NCI-H187 treated with DMSO at 0.1 percent for 48 hours (cell line): ENCODE measurements at regions not wholly inside any gene's neighbourhood (a gene's known extent, or its start where the extent isn't known, plus 50 kb on each side); places are given as distances from the start of the nearest gene placed in this dataset.

Experiments used
- DNase-seq: peaks from one replicate; lab custom pipeline; 2025; lab: John Stamatoyannopoulos, UW

- no peak for DNase-seq
Measured at GRCh38 chr5:81855591-81855990, 104.7 kb upstream of the SSBP2 start.

GRCh38 chr5:81854915-81855314 lies 104.0 kb upstream of the SSBP2 start:
- no peak for DNase-seq

- no peak for DNase-seq
Measured at GRCh38 chr5:81854485-81854884, 103.6 kb upstream of the SSBP2 start.

GRCh38 chr5:81853030-81853357 lies 102.1 kb upstream of the SSBP2 start:
- no peak for DNase-seq

DNA sequence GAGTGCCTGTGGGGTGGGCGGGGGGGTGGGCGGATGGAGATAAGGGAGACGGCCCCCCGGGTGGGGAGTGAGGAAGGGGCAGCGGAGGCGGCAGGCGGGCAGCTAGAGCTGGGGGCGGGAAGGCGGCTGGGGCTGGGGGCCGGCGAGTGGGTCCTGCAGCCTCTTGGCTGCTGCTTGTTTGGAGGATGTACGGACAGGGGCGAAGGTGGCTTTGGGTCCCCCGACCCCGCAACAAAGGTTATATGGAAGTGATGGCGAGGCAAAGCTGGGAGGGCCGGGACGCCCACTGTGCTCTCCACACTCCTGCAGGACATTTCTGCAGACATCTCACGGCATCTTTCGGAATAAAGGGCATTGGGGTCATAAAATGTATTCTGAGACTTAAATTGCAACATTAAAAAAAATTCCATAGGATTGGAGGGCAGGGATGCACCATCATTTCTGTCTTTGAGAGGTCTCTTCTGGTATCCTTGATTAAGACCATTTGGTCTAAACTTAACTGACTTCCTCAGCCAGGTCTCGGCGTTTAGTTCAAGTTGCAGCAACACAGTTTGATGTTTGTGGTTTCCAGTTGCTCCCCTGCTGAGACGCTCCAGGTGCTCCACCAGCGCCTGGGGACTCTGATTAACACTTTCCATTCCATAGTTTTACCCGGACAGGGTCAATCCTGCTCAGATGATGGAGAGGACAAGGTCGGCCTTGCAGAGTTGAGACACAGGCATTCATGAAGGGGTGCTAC lies 101.6 kb upstream of the SSBP2 start:
- peak; percentile 49 for DNase-seq

GRCh38 chr5:81851481-81852178 lies 100.7 kb upstream of the SSBP2 start:
- DNase-seq = peak; percentile 75

- DNase-seq = no peak
Measured at GRCh38 chr5:81850501-81851357, 99.8 kb upstream of the SSBP2 start.

DNA sequence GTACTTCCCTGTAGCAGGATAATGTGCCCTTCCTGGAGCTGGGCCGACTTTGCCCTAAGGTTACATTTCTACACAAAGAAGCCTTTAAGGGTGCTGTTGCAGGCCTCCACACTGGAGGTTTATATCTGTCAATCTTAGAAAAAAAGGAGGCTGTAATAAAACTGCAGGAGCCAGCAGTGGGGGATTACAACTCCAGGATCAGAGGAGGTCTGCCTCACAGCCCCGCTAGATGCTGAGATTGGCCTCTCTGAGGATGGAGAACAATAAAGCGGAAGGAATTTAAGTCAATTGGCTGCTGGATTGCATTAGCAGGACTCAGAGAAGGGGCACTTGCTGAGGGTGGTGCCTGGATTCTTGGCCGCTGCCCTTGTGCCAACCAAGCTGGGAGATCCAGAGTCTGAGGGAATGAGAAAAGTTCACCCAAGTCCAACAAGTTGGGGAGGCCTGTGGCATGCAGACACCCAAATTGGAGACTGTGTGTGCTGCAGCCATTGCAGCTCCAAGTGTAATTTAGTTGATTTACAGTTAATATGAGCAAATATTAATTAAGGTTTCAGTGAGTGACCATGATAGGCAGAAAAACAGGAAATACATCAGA lies 99.0 kb upstream of the SSBP2 start:
- DNase-seq = no peak

DNA sequence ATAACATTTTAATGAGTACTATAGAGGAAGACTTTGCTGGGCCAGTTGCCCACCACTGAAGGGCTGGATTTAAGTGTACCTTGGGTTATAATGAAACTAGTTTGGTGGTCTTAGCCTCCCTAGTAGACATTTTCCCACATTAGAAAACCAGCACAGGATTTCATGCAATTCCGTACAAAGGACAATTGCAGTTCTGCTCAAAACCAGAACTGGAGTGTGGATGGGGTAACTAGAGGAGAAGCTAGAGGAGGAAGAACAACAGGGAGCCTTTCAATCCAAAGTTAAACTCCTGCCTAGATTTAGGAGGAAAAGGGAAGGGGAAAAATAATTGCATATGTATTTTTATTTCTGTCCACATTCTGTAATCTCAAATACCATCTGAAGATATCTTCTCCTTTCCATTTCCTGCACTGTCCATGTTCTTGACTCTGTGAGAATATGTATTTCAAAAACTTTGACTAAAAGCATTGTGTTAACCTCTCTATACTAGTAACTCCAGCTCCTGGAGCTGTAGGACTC lies 97.5 kb upstream of the SSBP2 start:
- DNase-seq = no peak

DNA sequence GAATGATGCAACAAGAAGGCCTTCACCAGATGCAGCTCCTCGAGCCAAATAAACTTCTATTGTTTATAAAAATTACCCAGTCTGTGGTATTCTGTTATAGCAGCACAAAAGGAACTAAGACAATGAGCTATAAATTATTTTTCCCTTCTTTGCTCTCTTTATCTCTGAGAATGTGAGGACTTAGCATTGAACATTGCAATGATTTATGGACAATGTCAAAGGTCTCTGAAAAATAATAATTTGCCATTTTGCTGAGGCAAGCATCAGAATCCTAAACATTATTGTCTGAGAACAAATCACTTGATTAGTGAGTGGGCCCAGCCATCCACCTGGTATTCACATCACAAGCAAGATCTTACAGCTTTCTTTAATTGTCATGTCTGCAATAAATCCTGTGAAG lies 95.4 kb upstream of the SSBP2 start:
- DNase-seq = no peak

DNA sequence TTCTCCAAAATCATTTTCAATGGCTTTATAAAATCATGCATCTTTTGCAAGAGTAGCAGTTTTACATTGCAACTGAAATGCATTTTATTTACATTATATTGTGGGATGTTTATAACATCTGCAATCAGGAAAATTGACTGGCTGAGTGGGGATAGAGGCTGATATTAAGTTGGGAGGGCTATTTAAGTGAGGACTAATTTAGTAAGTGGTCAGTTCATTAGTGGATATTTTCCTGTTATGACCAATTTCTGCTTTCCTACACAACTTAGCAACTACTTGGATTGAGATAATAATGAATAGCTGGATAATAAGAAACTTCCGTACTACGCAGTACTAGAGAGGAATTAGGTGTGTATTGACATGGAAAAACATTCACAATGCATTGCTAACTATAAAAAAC lies 92.9 kb upstream of the SSBP2 start:
- DNase-seq = no peak

GRCh38 chr5:81842795-81843398 lies 92.0 kb upstream of the SSBP2 start:
- DNase-seq = no peak

- no peak for DNase-seq
Measured at GRCh38 chr5:81839034-81839433, 88.1 kb upstream of the SSBP2 start.

- no peak for DNase-seq
Measured at GRCh38 chr5:81838307-81838906, 87.5 kb upstream of the SSBP2 start.

DNA sequence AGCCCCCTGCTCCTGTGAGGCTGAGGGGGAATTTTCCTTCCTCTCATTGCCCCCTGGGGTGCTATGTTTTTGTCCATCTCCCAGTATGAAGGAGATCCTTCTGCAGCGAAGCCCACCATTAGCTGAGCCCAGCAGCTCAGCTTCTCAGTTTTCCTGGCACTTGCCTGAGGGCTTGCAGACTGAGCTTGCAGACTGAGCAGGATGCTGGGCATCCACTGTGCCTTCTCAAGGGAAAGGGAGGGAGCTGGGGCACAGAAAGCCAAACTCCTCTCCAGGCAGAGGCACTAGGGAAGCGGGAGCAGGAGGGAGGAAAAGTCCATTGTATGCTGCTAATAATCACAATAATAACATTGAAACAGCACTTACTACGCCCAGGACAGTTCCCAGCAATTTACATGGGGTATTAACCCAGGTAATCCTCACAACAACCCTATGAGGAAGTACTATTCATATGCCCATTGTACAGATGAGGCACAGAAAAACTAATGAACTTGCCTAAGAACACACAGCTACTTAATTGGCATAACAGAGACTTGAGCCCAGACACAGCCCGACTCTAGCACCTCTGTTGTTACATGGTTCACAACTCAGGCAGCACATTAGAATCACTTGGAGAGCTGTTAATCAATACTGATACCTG lies 86.9 kb upstream of the SSBP2 start:
- DNase-seq = no peak

GRCh38 chr5:81835814-81836367 lies 85.0 kb upstream of the SSBP2 start:
- DNase-seq = no peak

- no peak for DNase-seq
Measured at GRCh38 chr5:81834021-81834660, 83.2 kb upstream of the SSBP2 start.

DNA sequence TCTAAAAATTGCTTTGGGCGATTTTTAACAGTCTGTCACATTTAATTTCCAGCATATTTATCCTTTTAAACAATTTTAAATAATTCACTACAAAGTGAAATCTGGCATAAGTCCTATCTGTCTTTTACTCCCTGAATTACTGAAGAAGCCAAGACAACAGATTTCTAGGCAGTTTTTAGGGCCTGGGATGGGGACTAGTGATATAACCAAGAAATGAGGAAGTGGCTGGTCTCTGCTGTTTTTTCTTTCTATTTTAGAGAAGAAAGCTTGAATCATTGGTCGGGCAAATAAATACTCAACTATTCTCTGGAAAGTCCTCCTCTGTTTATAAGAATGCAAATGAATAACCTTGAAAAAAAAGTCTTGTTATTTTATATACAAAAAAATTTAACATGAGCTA lies 79.7 kb upstream of the SSBP2 start:
- no peak for DNase-seq

- DNase-seq = no peak
Measured at GRCh38 chr5:81829242-81829641, 78.3 kb upstream of the SSBP2 start.

DNA sequence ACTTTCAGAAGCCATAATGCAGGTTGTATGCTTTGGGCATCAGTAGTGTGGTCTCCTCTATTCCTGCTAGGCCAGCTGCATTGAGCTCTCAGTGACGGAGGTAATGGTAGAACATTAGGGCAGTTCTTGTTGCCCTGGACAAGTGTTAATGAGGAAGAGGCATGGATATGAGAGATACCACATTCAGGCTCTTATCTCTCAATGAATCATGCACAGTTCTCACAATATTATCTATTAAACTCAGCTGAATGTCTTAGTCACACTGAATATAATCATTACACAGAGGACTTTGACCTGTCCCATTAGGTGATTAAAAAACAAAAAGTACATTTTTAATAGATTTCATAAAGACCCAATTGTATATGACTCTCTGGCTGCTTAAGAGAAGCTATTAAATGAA lies 76.6 kb upstream of the SSBP2 start:
- DNase-seq = no peak
